ENCODE measurements at regions not wholly inside any gene's neighbourhood (a gene's known extent, or its start where the extent isn't known, plus 50 kb on each side); places are given as distances from the start of the nearest gene placed in this dataset.

- POLR2A ChIA-PET (ENCODE audit: unreplicated experiment), result no interaction called here
- intact Hi-C loops (cut with micrococcal nuclease; ENCODE audit: unreplicated experiment), result no loop called here
- no peak overlapping the region for H3K4me2 ChIP-seq
- CTCF ChIA-PET, result no interaction called here
- no TSS peak for BruUV-seq (replicated peaks)
- no peak overlapping the region for H2AFZ ChIP-seq
- H3K79me2 ChIP-seq (ENCODE audit: low read depth), result no peaks in the 10 kb centered on the region
- no peaks in the 10 kb centered on the region for H3K27me3 ChIP-seq (ENCODE audit: insufficient read depth, low read depth)
- H3K27ac ChIP-seq, result no peak overlapping the region
- H3K4me1 ChIP-seq (replicated peaks; ENCODE audit: insufficient read depth), result no peaks in the 10 kb centered on the region
- TF ChIP-seq CTCF (conservative IDR thresholded peaks at IDR 0.05), result no peak
- no peak for TF ChIP-seq EZH2 (IDR thresholded peaks at IDR 0.05; ENCODE audit: low read depth)
- no peaks in the 10 kb centered on the region for H3K36me3 ChIP-seq (ENCODE audit: low read depth)
- no peaks in the 10 kb centered on the region for H3K9me2 ChIP-seq (ENCODE audit: insufficient read depth)
- no peaks in the 10 kb centered on the region for H4K20me1 ChIP-seq (ENCODE audit: insufficient read depth)
- DNase-seq, result no peak
- no peaks in the 10 kb centered on the region for H3F3A ChIP-seq (ENCODE audit: insufficient read depth, low read depth)
- no peak overlapping the region for H3K4me3 ChIP-seq
- H3K9me3 ChIP-seq (ENCODE audit: insufficient read depth, low read depth), result no peaks in the 10 kb centered on the region
Observed at GRCh38 chr9:16312962-16313546, 557.4 kb downstream of the BNC2 start.

GRCh38 chr9:16314476-16314875 is 556.0 kb downstream of the BNC2 start:
- intact Hi-C loops (cut with micrococcal nuclease; ENCODE audit: unreplicated experiment), result no loop called here
- no peak overlapping the region for H2AFZ ChIP-seq
- H4K20me1 ChIP-seq (ENCODE audit: insufficient read depth), result no peaks in the 10 kb centered on the region
- H3K27me3 ChIP-seq (ENCODE audit: insufficient read depth, low read depth), result no peaks in the 10 kb centered on the region
- CTCF ChIA-PET, result no interaction called here
- H3K27ac ChIP-seq, result no peak overlapping the region
- H3K9me2 ChIP-seq (ENCODE audit: insufficient read depth), result no peaks in the 10 kb centered on the region
- H3K4me2 ChIP-seq, result no peak overlapping the region
- no peak for DNase-seq
- no TSS peak for BruUV-seq (replicated peaks)
- POLR2A ChIA-PET (ENCODE audit: unreplicated experiment), result no interaction called here
- TF ChIP-seq EZH2 (IDR thresholded peaks at IDR 0.05; ENCODE audit: low read depth) (no peak), CTCF (conservative IDR thresholded peaks at IDR 0.05) (no peak)
- no peaks in the 10 kb centered on the region for H3K9me3 ChIP-seq (ENCODE audit: insufficient read depth, low read depth)
- H3K4me1 ChIP-seq (replicated peaks; ENCODE audit: insufficient read depth), result no peaks in the 10 kb centered on the region
- H3K4me3 ChIP-seq, result no peak overlapping the region
- H3K36me3 ChIP-seq (ENCODE audit: low read depth), result no peaks in the 10 kb centered on the region
- no peaks in the 10 kb centered on the region for H3F3A ChIP-seq (ENCODE audit: insufficient read depth, low read depth)
- no peaks in the 10 kb centered on the region for H3K79me2 ChIP-seq (ENCODE audit: low read depth)

GRCh38 chr9:16315720-16316119 is 554.8 kb downstream of the BNC2 start:
- BruUV-seq (replicated peaks), result no TSS peak
- H3K27ac ChIP-seq, result no peak overlapping the region
- TF ChIP-seq CTCF (conservative IDR thresholded peaks at IDR 0.05), result no peak
- TF ChIP-seq EZH2 (IDR thresholded peaks at IDR 0.05; ENCODE audit: low read depth), result no peak
- no peak overlapping the region for H2AFZ ChIP-seq
- ChIA-PET POLR2A (ENCODE audit: unreplicated experiment) (no interaction called here), CTCF (no interaction called here)
- no peak overlapping the region for H3K4me3 ChIP-seq
- no peaks in the 10 kb centered on the region for H3K27me3 ChIP-seq (ENCODE audit: insufficient read depth, low read depth)
- DNase-seq, result no peak
- no peaks in the 10 kb centered on the region for H3K79me2 ChIP-seq (ENCODE audit: low read depth)
- no peaks in the 10 kb centered on the region for H3K9me3 ChIP-seq (ENCODE audit: insufficient read depth, low read depth)
- no peaks in the 10 kb centered on the region for H3K9me2 ChIP-seq (ENCODE audit: insufficient read depth)
- no peaks in the 10 kb centered on the region for H3K36me3 ChIP-seq (ENCODE audit: low read depth)
- H3F3A ChIP-seq (ENCODE audit: insufficient read depth, low read depth), result no peaks in the 10 kb centered on the region
- no peaks in the 10 kb centered on the region for H4K20me1 ChIP-seq (ENCODE audit: insufficient read depth)
- H3K4me2 ChIP-seq, result no peak overlapping the region
- intact Hi-C loops (cut with micrococcal nuclease; ENCODE audit: unreplicated experiment), result no loop called here
- no peaks in the 10 kb centered on the region for H3K4me1 ChIP-seq (replicated peaks; ENCODE audit: insufficient read depth)
